GM18867 (cell line): ENCODE measurements at regions not wholly inside any gene's neighbourhood (a gene's known extent, or its start where the extent isn't known, plus 50 kb on each side); places are given as distances from the start of the nearest gene placed in this dataset.
A peak's percentile ranks its signal among the peaks of the same experiment; 100 is the strongest.
"Not testable (repeated sequence)": the region's sequence is repeated elsewhere in the genome, so short reads cannot be mapped to it uniquely, and the experiment has no call there.

ENCODE experiments used
- ATAC-seq: cut with Tn5 transposase; IDR thresholded peaks from one replicate; pipeline ENCODE4 v1.9.1; 2021; ENCODE audit warnings: mild to moderate bottlenecking, moderate library complexity; ENCODE audit not compliant: unreplicated experiment

DNA sequence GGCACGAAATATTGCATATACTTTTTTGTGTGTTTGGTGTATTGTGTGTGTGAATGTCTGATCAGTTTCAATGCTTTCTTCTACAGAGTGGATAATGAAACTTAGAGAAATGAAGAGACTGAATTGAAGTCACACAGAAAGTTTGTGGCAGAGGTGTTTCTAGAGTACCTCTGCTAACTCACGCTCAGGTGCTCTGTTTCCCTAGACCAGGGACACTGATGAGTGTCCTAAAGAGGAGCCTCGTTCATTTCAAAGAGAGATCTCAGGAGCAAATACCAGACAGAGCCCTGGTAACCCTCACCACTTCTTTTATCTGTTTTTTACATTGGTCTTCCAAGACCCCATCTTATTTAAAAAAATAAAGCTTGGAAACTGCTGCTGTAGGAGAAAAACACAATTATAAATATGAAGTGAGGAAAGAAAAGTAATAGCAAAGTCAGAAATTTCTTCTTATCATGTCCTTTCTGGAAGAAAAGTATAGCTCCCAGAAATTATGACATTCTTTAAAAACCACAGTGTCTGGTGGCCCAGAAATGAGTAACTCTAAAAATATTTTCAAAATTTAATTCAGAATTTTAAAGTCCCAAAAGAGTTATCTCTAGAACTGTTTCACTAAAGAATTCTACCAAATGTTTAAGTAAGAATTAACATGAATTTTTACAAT, 720.6 kb downstream of the RFPL4B start:
- ATAC-seq = peak; percentile 58

DNA sequence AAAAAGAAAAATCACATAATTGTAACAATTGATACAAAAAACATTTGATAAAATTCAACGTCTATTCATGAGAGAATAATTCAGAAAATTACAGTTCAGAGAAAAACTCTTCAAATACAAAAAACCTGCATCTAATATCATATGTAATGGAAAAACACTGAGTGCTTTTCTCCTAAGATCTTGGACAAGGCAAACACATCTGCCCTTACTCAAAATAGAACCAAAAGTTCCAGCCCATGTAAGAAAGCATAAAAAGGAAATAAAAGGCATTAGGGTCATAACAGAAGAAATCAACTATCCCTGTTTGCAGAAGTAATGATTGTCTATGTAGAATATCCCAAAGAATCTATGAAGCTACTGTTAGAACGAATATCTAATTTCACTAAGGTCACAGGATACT, 721.4 kb downstream of the RFPL4B start:
- no peak for ATAC-seq

GRCh38 chr6:113070681-113071080, 723.6 kb downstream of the RFPL4B start:
- not testable (repeated sequence) for ATAC-seq

DNA sequence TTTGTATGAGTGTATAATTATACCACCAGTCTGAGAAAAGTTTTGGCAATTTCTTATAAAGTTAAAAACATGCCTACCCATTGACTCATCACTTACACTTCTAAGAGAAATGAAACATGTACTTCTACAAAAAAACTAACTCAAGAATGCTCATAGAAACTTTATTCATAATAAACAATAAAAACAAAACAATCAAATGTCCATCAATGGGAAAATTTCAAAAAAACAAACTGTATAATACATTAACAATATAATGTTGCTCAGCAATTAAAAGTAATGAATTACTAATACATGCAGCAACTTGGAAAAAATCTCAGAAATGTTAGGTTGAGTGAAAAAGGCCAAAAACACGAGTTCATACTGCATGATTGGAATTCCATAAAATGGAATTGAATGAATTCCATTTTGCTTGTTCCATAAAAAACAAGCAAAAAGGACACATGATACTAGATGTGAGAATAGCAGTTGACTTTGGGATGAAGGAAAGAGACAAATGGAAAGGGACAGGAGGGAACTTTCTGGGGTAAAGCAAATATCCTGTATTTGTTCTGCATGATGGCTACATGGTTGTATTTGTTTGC, 726.6 kb downstream of the RFPL4B start:
- ATAC-seq = no peak

- ATAC-seq = no peak
Observed at GRCh38 chr6:113076116-113076515, 729.0 kb downstream of the RFPL4B start.

DNA sequence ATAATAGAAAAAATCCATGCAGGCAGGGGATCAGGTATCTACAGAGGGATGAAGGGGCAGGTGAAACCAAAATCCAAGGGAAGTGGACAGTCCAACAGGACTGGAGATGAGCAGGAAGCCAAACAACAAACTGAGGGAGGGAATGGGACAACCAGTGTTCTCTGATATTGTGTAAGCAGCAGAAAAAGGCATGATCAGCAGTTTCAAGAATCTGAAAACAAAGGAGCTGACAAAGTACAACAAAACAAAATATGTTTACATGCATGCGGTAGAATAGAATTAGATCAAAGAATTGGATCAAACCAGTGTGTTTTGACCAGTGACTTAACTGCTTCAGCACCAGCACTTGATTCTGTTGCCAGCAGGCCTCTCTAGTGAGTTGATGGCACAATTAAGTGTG, 729.7 kb downstream of the RFPL4B start:
- ATAC-seq = no peak

DNA sequence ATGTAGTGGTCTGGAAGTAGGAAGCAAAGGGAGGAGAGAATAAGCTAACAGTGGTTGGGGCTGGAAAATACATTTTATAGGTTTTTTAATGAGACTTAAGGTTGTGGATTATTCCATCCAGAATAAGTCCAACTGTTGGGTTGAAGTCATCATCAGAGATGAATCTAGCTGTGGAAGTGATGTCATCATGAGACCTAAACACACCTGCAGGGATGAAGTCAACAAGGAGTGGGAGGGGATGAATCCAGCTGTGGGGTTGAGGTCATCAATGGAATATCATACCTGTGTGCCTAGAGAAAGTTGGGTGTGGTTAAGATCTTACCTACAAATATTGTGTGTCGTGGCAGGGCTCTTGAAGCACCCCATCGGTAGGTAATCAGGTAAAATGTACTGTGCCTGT, 730.7 kb downstream of the RFPL4B start:
- no peak for ATAC-seq

GRCh38 chr6:113078791-113079190, 731.7 kb downstream of the RFPL4B start:
- no peak for ATAC-seq

DNA sequence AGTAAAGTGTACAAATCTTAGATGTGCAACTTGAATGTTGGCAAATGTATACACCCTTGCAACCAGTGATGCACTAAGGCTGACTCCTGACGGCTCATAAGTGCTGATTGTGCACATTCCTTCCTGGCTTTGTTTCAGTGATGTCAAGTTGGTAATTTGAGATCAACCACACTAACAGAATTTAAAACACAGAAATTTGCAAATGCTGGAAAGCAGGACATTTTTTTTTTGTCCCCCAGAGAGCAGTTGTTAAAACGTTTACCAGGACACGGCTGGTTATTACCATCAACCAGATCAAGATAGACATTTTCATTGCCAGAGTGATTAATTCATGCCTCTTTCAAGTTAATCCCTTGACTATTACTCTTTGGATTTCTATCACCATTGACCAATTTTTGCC, 735.6 kb downstream of the RFPL4B start:
- ATAC-seq = no peak

DNA sequence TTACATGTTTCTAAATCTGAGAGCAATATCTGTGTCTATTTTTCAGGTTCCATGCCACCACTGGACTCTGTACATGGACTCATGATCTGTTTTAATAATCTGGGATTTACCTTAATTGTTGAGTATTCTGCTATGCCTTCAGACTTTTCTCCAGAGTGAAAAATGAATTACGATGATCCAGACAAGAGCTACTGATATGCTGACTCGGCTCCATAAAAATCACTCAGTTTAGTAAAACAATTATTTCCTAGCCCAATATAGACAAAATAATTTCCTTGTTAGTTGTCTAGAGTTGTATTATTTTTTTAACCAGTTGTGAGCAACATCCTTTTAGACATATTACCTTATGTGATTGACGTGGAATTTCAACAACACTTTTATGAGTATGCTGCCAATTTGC, 736.8 kb downstream of the RFPL4B start:
- ATAC-seq = no peak

DNA sequence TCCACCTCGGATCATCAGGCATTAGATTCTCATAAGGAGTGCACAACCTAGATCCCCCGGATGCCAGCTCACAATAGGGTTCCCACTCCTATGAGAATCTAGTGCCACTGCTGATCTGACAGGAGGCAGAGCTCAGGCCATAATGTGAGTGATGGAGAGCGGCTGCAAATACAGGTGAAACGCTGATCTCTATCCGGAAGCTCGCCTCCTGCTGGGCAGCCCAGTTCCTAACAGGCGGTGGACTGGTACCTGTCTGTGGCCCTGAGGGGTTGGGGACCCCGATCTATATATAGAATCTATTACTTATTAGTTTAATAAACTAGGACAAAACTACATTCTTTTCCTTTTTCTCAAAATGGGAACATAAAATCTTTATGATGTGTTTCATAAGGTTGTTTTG, 741.9 kb downstream of the RFPL4B start:
- ATAC-seq = no peak

DNA sequence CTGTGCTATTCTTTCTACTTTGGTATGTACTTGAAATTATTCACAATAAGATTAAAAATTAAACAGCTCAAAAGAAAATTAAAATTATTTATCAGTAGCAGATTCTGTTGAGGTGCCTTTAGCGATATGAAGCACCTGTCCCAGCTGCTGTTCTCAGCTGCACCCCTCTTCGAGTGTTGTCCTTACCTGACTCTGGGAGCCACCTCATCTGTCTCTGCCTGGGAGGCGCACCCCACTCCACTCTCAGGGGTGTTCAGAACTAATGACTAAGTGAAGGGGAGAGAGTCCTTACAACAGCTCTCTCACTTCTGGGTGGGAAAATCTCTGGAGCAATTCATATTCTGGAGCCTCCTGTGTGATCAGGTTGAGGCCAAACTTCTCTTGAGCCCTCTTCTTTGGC, 745.7 kb downstream of the RFPL4B start:
- no peak for ATAC-seq

DNA sequence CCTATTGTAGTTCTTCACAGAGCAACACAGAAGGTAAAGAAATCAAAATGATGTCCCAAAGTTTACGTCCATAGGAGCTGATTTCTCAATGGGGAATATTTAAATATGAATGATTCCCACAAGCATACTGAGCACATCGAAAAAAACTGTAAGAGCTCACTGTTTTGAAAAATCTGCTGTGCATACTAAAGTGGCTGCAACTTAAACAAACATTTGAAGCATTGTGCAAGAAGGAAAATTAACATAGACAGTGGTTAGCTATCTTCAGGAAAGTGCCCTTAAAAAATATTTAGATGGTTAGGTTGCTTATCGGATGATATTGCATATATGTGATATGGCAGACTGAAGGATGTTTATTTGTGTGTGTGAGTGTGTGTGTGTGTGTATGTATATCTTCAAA, 747.6 kb downstream of the RFPL4B start:
- ATAC-seq = no peak

DNA sequence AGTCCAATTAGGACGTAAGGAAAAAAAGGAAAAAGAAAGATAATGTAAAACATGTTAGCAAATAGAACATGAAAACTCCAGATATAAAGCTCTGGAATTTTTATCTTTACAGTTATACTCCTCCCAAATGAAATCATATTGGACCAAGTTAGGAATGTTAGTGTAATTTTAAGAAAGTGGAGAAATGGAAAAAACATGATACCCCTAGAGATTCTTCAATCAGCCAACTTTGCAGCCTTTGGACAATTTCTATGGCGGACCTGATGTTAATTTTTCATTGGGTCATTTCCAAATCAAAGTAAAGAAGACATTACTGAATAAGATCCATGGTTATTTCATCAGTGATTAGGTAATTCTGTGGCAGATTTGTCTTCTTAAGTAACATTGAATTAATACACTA, 748.7 kb downstream of the RFPL4B start:
- no peak for ATAC-seq

GRCh38 chr6:113102761-113103160, 754.4 kb upstream of the MARCKS start:
- no peak for ATAC-seq

- ATAC-seq = no peak
Observed at GRCh38 chr6:113103634-113104361, 753.3 kb upstream of the MARCKS start.

- ATAC-seq = no peak
Observed at GRCh38 chr6:113104541-113104940, 752.6 kb upstream of the MARCKS start.

DNA sequence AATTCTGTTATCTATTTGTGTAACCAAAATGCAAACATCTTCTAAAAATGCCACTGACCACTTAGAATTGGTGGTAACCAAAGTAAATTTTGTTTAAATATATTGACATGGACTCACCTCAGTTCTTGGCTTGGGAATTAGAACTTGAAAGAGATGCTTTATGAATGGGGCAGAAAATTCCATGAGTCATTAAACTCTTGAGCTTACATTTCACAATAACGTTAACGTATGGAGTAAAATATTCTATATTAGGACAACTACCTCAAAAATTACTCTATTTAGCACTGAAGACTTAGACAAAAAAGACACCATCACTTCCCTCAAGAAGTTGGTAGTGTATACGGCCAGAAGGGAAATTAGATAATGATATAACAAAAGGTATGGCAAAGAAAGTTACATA, 752.2 kb upstream of the MARCKS start:
- ATAC-seq = no peak

DNA sequence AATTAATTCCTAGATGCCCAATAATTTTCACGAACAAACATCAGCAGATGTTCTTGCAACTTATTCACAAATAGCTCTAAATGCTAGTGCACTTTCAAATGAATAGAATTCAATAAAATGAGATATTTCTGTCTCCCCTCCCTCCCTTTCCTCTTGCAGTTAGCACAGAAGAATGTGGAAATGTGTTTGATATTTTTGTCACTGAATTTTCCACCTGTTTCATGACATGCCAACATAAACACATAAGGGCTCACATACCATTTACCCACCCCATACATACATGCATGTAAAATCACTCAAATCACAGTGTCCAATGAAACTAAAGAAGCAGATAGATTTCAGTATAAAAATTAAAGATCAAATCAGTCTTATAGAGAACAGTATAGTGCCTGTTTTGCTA, 746.9 kb upstream of the MARCKS start:
- ATAC-seq = no peak

GRCh38 chr6:113111550-113111949, 745.6 kb upstream of the MARCKS start:
- ATAC-seq = no peak

- no peak for ATAC-seq
Observed at GRCh38 chr6:113112086-113112485, 745.1 kb upstream of the MARCKS start.

DNA sequence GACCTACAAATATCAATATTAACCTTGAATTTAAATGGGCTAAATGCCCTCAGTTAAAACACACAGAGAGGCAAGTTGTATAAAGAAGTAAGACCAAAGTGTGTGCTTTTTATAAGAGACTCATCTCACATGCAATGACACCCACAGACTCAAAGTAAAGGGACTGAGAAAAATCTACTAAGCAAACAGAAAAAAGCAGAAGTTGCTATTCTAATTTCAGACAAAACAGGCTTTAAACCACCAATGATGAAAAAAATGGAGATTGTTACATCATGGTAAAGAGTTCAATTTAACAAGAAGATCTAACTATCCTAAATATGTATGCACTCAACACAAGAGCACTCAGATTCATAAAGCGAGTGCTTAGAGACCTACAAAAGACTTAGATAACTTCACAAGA, 741.9 kb upstream of the MARCKS start:
- no peak for ATAC-seq
